SHP77 treated with DMSO at 0.1 percent for 48 hours (cell line): ENCODE measurements at regions not wholly inside any gene's neighbourhood (a gene's known extent, or its start where the extent isn't known, plus 50 kb on each side); places are given as distances from the start of the nearest gene placed in this dataset.
"Not testable (repeated sequence)": the region's sequence is repeated elsewhere in the genome, so short reads cannot be mapped to it uniquely, and the experiment has no call there.

Experiments
- DNase-seq: peaks from one replicate; lab custom pipeline; 2025; lab: John Stamatoyannopoulos, UW

- no peak for DNase-seq
Measured at GRCh38 chr3:124364317-124365020, 365.8 kb upstream of the UMPS start.

GRCh38 chr3:124366655-124367054, 363.6 kb upstream of the UMPS start:
- DNase-seq: not testable (repeated sequence)

- DNase-seq: no peak
Measured at GRCh38 chr3:124372775-124373174, 357.5 kb upstream of the UMPS start.

GRCh38 chr3:124373524-124373923, 356.7 kb upstream of the UMPS start:
- DNase-seq: no peak

GRCh38 chr3:124374583-124374982, 355.7 kb upstream of the UMPS start:
- no peak for DNase-seq

- DNase-seq: no peak
Measured at GRCh38 chr3:124381575-124382333, 348.5 kb upstream of the UMPS start.

- DNase-seq: no peak
Measured at GRCh38 chr3:124383051-124383450, 347.2 kb upstream of the UMPS start.

- no peak for DNase-seq
Measured at GRCh38 chr3:124383846-124384466, 346.3 kb upstream of the UMPS start.

- no peak for DNase-seq
Measured at GRCh38 chr3:124384527-124384926, 345.7 kb upstream of the UMPS start.

GRCh38 chr3:124385996-124386395, 344.3 kb upstream of the UMPS start:
- no peak for DNase-seq

GRCh38 chr3:124386996-124387595, 343.2 kb upstream of the UMPS start:
- no peak for DNase-seq

- no peak for DNase-seq
Measured at GRCh38 chr3:124391774-124392173, 338.5 kb upstream of the UMPS start.

GRCh38 chr3:124393340-124393739, 336.9 kb upstream of the UMPS start:
- DNase-seq: no peak

- no peak for DNase-seq
Measured at GRCh38 chr3:124395162-124395561, 335.1 kb upstream of the UMPS start.

- DNase-seq: no peak
Measured at GRCh38 chr3:124395584-124396338, 334.5 kb upstream of the UMPS start.

- no peak for DNase-seq
Measured at GRCh38 chr3:124396339-124396950, 333.8 kb upstream of the UMPS start.

- DNase-seq: no peak
Measured at GRCh38 chr3:124397088-124397487, 333.2 kb upstream of the UMPS start.

GRCh38 chr3:124398594-124398993, 331.7 kb upstream of the UMPS start:
- DNase-seq: no peak

- DNase-seq: no peak
Measured at GRCh38 chr3:124401843-124402242, 328.4 kb upstream of the UMPS start.

- no peak for DNase-seq
Measured at GRCh38 chr3:124402791-124403190, 327.5 kb upstream of the UMPS start.

GRCh38 chr3:124404621-124405020, 325.6 kb upstream of the UMPS start:
- no peak for DNase-seq

- no peak for DNase-seq
Measured at GRCh38 chr3:124407260-124407659, 323.0 kb upstream of the UMPS start.
